ENCODE measurements at regions not wholly inside any gene's neighbourhood (a gene's known extent, or its start where the extent isn't known, plus 50 kb on each side); places are given as distances from the start of the nearest gene placed in this dataset.
"Not testable (repeated sequence)": the region's sequence is repeated elsewhere in the genome, so short reads cannot be mapped to it uniquely, and the experiment has no call there.

DNA sequence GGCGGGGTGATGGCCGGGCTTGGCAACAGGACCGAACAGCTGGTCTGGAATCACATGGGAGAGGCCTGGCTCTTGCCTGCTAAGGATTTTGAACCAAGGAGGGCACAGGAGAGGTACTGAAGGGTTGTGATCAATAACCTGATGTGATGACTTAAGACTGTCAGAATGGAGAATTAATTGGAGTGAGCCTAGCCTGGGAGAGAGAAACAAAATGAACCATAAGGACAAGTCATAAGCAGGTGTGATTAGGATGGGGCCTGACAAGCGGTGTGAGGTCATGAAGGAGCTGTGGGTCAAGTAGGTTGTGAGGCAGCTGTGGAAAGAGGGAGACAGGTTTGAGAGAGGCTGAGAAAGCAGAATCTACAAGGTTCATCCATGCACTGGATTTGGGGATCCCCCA, 104.6 kb downstream of the MED10 start:
- no peak for DNase-seq (ENCODE audit: low spot score)

DNA sequence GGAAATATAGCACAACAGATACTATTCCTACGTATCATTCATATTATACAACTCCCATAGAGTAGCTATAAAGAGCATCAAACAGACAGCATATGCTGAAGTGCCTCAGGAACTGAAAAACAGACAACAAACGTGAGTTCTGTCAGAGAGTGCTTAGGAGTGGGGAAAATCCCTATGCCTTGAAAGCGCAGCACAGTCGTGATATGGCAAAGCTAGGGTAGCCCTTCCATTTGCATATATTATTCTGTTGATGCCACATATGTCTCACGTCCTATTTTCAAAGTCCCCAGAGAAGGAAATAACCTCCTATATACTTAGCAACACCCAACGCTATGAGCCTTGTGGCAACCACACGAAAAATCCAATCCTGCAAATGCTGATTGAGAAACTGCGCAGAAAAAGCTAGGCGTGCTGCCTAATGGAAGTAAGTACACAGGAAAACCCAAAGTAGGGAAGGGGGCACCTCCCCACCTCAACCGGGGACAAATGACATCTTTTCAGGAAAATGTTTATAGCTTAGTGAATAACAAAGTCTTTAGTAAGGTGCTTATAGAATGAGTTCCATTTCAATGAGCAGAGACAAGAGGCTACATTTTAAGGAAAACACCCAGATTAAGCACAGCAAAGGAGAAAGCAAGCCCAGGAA, 105.1 kb downstream of the MED10 start:
- no peak for DNase-seq (ENCODE audit: low spot score)

DNA sequence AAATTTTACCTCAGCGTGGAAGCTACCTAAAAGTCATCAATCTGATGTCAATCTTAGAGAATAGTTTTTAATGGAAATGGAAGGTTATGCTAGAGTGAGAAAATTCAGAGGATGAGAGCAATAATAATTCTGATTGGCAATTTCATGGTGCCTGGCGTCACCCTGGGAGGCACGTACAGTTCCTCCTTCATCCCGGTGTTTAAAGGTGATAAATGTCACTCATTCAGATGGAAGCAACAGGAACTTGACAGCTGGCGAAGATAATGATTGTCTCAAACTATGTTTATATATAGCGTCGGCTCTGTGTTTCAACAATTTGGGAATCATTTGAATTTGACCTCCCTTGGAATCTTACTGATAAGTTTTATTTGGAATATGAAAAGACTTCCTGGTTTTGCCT, 108.4 kb downstream of the MED10 start:
- DNase-seq (ENCODE audit: low spot score) = no peak

DNA sequence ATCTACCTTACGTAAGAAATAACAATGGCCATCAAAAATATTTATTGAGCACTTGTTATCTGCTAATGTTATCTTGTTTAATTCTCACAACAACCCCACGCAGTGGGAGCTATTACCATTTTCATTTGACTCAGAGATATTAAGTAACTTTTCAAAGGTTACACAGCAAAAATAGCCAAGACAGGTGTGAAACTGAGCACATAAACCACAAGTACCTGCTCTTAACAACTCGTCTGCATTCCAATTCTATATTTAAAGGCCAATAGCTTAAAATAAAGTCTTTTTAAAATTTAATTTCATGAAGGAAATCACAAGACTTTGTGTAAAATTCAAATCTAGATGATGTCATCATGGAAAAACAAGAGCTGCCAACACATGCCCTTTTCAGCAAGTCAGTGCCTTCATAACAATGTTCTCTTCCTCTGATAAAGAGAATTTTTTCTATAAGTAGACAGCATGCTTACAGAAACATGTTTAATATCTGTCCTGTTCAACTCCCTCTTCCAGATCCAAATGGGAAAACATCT, 111.6 kb downstream of the MED10 start:
- DNase-seq (ENCODE audit: low spot score) = no peak

DNA sequence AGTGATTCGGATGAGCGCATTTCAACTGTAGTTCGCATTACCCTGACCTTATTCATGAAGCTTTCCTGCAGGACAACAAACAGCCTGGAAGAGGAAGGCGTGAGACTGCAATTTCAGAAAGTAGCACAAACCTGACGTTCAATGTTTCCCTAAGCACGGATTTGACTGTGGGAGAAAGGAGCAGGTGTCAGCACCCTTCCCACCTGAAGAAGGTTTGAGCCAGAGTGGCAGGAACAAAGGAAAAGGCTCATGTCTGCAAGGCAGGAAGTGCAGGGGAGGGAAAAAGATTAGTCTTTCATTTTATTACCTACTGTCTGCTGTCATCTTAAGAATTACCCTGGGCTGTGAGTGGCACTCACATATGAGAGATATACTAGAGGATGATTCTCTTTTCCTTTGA, 114.0 kb downstream of the MED10 start:
- no peak for DNase-seq (ENCODE audit: low spot score)

DNA sequence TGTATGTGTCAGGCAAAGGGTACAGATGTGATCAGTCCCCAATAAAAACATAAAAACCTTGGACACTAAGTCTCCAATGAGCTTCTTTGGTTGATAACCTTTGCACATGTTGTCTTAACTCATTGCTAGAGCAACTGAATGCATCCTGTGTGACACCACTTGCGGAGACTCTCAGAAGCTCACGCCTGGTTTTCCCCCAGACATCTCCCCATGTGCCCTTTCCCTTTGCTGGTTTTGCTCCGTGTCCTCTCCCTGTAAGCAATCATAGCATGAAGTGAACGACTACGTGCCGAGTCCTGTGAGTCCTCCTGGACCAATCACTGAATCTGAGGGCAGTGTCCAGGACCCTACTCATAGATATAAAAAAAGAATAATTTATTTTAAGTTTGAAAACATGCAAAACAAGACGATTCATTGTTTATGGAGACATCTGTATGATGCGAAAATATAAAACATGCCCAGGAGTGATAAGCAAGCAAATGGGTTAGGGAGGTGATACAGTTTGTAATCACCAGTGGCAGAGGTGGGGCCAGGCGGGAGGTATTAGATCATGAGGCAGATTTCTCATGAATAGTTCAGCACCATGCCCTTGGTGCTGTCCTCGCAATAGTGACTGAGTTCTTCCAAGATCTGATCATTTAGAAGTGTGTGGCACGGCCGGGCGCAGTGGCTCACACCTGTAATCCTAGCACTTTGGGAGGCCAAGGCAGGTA, 115.5 kb downstream of the MED10 start:
- DNase-seq (ENCODE audit: low spot score) = no peak

DNA sequence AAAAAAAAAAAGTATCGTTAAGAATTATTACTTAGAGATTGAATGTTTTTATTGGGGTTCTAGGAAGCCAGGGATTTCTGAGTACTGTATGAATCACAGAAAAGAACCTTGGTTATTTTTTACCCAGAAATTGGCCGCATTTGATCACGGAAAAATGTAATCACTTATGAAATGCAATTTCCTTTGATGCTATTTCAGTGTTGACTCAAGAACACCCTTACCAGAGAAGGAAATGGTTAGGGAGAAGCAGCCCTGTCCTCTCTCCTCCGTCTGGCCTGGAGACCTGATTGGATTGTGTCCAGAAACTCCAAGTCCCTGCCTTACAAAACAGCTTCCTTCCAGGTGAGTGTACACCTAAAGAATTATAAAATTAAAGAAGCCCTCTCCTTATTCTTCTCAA, 116.7 kb downstream of the MED10 start:
- no peak for DNase-seq (ENCODE audit: low spot score)

DNA sequence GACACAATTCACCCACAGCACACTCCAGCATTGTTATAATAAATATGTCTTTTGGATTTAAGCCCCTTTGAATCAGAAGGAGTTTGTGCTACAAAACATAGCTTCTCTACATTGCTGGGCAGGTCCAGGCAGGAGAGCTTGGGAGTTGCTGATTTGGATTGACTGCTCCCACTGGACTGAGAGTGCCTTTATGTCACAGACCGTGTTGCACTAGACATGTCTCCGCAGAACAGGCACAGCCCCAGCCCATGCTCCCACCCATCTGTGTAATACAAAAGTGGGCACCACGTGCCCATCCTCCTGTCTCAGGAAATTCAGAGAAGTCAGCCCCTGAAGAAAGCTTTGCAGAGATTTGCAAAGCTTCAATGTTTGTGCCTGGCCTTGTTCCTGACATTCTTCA, 117.1 kb downstream of the MED10 start:
- DNase-seq (ENCODE audit: low spot score) = no peak

DNA sequence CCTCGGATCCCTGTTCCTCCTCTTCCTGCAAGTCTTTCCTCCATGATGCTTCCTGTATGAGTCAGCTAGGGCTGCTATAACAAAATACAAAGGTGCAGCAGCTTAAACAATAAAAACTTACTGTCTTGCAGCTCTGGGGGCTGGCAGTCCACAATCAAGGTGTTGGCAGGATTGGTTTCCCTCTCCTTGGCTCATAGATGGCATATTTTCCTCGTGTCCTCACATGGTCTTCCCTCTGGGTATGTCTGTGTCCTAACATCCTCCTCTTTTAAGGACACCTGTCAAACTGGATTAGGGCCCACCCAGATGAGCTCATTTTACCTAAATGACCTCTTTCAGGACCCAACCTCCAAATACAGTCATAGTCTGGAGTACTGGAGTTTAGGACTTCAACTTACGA, 117.5 kb downstream of the MED10 start:
- no peak for DNase-seq (ENCODE audit: low spot score)

DNA sequence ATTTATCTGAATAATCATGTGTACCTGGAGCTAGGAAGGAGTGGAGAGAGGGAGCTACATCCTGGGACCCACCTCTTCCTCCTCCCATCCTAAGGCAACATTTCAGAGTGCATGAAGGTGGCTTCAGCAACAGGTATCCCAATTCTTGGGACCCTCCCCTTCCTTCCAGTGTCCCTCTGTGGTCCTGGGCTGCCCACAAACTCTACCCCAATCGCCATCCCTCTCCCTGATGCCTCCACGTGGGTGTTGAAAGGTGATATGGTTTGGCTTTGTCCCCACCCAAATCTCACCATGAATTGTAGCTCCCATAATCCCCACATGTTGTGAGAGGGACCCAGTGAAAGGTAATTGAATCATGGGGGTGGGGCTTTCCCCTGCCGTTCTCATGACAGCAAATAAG, 121.4 kb downstream of the MED10 start:
- DNase-seq (ENCODE audit: low spot score) = no peak

DNA sequence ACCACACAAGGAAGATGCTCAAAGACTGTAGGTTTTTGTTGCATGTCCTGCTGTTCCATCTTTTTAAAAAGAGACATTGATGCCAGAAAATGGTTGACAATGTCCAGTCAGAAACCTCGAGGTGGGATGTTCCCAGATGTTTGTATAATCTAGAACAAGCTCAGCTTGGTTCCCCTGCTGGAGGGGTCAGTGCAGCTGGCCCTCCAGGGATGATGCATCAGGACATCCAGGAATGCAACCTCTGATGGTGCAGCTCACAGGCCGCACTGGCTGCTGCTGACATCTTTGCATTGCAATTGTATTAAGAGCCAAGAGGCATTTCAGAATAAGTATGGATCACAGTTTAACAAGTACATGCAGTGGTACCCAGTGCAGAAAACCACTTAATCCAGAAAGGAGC, 122.4 kb downstream of the MED10 start:
- DNase-seq (ENCODE audit: low spot score) = no peak

DNA sequence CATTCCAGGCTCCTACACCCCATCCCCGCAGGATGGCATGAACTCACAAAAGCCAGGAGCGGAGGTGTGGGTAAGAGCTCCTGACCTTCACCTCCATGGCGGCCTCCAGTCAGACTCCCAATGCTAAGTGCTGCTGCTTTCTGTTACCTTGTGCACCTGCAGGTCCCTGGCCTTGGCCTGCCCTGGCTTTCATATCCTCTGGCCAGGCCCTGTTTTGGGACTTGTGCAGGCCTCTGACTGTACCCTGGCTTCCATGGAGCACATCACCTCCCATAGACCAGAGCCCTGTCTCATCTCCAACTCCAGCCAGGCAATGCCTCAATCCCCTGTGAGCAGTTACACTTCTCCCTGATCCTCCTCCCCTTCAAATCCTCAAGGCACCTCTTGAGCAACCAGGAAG, 124.5 kb downstream of the MED10 start:
- DNase-seq (ENCODE audit: low spot score) = no peak

DNA sequence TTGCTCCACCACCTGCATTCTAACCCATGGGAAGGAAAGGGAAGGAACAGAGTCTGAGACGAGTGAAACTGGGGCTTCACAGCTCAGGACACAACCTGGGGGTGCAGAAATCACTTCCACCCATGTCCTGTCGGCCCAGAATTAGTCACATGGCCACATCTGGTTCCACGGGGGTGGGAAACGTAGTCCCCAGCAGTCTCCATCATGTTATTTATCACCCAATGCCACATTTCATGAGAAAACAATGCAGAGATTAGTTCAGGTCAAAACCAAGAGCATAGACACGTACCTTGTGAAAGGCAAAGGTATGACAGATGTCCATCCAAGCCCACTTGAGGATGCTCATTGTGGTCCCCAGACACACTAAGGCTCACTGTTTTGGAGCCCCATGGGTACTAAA, 125.1 kb downstream of the MED10 start:
- DNase-seq (ENCODE audit: low spot score) = no peak

DNA sequence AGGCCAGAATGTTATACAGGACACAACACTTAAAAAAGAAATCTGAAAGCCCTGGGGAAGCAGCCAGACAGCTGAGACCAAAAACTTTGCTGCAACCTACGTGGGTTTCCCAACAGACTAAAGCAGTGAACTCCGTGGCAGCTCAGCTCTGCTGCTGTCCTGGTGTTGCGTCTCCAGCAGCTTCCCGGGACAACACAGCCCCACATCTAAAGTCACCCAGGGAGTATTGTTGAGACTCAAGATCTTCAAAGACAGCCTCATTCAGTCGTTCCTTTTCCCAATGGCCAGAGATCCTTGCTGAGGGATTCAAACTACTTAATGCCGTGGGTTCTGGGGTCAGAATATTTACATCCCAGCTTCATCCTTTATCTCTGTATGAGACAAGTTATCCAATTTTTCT, 125.8 kb downstream of the MED10 start:
- DNase-seq (ENCODE audit: low spot score) = no peak

DNA sequence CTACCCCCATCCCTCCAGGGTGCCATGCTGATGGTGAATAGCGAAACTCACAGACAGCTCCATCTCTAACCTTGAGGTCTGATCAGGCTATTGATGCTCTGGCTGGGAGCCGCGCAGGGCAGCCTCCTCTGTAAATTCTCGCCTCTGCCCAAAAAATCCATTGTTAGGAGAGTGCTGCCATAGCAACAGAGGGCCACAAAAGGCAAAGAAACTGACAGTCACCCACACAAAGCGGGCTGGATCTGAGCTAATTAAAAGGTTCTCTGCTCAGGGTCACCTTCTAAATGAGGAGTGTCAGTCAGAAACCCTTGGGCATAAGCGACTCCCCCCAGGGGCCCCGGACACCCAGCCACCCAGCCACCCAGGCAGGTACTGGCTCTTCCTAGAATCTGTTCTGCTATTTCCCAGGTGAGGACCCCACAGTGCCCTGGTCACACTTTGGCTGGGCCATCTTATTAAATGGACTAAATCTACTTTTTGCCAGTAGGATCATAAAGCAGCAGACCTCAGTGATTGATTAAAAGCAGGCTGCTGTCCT, 126.7 kb downstream of the MED10 start:
- DNase-seq (ENCODE audit: low spot score) = no peak

DNA sequence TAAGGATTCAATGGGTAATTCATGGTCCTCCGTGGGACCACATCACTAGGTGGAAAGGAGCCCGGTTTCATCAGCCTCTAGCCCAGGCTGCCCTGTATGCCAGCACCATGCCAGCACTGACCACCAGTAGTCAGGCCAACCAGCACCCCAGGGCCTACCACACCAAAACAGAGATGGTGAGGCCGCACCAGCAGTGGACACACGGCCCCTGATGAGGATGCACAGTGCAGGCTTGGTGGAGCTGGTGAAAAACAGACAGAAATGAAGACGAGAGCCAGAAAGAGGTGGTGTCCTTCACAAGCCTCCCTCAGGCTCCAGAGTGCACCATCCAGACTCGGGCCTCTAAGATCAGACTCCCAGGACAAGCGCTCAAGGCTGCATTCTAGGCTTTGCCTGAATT, 128.2 kb downstream of the MED10 start:
- DNase-seq (ENCODE audit: low spot score) = no peak

DNA sequence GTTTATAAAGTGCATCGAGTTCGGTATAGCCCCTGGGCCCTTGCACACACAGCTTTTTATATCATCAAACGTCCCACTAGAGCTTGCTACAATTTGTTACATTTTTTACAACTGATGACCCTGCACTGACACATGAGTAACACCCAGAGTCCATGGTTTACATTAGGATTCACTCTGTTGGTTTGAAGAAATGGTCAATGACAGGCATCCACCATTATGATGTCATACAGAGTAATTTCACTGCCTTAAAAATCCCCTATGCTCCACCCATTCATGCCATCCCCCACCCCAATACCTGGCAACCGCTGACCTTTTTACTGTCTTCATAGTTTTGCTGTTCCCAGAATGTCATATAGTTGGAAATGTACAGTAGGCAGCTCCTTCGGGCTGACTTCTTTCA, 130.2 kb downstream of the MED10 start:
- DNase-seq (ENCODE audit: low spot score) = no peak

DNA sequence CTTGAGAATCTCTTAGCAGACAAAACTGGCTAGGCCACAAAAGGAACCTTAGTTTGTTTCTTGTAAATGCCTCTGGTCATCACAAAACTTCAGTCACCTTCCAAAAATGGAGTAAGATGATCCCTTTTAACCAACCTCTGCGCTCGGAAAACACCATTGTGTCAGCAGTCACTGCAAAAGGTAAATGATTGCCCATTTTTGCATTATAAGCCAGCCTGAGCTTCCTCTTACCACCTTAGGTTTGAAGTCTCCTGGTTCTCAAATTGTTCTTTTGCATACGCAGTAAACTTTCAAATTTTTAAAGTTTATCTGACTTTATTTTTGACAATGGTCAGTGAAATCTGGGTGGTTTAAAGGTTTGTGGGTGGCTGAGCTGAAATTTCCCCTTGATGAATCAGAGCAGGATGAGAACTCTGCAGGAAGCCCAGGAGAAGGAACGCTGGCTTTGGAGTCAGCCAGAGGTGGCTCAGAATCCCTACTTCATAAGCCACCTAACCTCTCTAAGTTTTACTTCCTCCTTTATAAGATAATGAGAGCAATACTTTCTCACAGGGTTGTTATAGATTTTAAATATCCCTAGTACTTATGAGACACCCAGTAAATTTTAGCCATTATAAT, 131.4 kb downstream of the MED10 start:
- DNase-seq (ENCODE audit: low spot score) = peak; percentile 5

DNA sequence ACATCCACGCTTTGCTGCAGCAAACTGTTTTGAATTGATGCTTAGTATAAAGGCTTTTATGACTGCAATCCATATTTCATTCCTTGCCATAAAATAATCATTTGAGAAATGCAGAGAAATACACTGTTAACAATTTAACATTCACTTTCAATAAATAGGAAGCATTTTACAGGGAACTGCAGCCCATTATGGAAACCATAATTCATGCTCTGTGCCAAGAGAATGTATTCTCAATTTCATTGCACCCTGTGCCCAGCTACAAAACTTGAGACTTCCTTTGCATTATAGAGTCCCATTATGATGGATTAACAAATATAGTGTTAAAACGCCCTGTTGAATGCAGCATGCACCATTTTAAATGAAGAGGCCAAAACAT, 134.0 kb downstream of the MED10 start:
- DNase-seq (ENCODE audit: low spot score) = no peak

DNA sequence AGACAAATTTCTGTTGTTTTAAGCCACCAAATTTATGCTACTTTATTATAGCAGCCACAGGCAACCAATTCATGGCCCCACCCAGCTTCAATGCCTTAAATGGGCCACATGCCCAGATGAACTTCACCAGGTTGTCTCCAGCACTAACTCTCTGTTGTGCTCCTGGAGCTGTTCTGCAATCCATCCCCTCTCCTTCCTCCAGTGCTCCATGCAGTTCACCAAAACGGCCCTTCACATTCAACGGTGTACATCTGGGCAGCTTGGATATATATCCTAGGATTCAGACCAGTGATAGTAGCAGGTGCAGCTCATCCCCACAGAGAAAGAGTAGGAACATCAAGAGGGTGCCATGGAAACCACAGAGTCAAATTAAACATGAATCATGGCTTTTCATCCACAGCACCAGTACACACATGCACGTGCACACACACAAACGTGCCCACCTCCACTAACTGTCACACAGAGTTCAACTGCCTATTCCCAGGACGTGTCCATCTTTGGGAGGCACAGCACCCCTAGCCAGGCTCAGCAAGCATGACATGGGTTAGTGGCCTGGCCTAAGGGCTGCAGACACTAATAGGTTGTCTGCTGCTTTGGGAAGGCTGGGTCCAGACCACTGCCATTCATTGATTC, 134.5 kb downstream of the MED10 start:
- DNase-seq (ENCODE audit: low spot score) = no peak

DNA sequence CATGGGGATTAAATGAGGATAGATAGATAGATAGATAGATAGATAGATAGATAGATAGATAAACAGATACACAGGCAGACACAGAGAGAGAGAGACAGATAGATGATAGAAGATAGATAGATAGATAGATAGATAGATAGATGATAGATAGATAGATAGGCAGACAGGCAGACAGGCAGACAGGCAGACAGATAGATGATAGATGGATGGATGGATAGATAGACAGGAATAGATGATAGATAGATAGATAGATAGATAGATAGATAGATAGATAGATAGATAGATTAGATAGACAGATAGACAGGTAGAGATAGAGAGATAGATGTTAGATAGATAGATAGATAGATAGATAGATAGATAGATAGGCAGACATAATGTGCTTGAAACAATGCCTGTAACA, 137.3 kb downstream of the MED10 start:
- not testable (repeated sequence) for DNase-seq (ENCODE audit: low spot score)

DNA sequence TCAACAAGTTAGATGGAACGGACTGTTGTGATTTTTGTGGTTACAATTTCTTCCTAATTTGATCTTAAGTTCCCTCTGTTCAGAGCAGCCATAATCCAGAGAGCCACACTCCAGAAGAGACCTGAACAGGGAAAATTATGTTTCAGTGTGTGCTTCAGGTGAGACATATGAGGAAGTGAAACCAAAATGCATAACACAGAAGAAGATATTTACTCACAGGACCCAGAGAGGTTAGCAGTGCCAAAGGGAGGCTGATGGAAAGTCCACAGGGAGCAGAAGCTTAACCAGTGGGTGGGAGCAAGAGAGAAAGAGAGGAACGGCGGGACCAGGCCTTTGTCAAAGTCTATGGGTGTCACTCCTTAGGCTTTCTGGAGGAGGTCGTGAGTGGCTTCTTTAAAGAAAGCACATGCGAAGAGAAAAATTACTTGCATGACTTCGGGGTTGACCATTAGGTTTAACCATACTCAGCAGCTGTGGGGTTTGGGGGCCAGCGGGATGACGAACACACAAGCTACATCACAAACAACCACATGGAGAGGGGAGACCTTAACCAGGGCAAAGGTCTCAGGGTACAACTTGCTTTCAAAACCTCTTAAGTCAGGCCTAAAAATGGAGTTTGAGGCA, 141.4 kb downstream of the MED10 start:
- peak; percentile 16 for DNase-seq (ENCODE audit: low spot score)
